IMR-90 (cell line): ENCODE measurements at regions not wholly inside any gene's neighbourhood (a gene's known extent, or its start where the extent isn't known, plus 50 kb on each side); places are given as distances from the start of the nearest gene placed in this dataset.

Source experiments
- ATAC-seq: fragments of 200-7000 bp; cut with Tn5 transposase; 2 replicates; pipeline ENCODE4 v1.9.1; 2020; ENCODE audit warnings: low read depth, mild to moderate bottlenecking, moderate library complexity
- BruUV-seq: library from RNA; stranded (reverse); fragments of 400-500 nt; replicated peaks from 2 replicates; lab custom pipeline; 2021; lab: Mats Ljungman, UMichigan
- CTCF ChIA-PET: fragments of 300-600 bp; formaldehyde crosslinking; extraction: SDS; loops from one replicate; lab custom pipeline; 2021; ENCODE audit warnings: antibody characterized with exemption; lab: Yijun Ruan, JAX
- POLR2A ChIA-PET: fragments of 300-600 bp; sonication (Branson Sonifier 250); formaldehyde crosslinking; loops from one replicate; lab custom pipeline; 2022; ENCODE audit warnings: antibody characterized with exemption; ENCODE audit not compliant: unreplicated experiment; lab: Charles Lee
- DNase-seq: peaks from one replicate; pipeline ENCODE4 v3.0.0; 2013
- H2AFZ ChIP-seq: replicated peaks from 2 replicates; pipeline ENCODE3; 2013; ENCODE audit warnings: low read length, mild to moderate bottlenecking; ENCODE audit not compliant: poor library complexity
- H2AK5ac ChIP-seq: 2 replicates; pipeline ENCODE4 v1.6.1; 2013; ENCODE audit warnings: low read depth, low read length, inconsistent platforms
- H2AK9ac ChIP-seq: replicated peaks from 2 replicates; pipeline ENCODE3; 2013; ENCODE audit warnings: mild to moderate bottlenecking, low read depth, low read length, moderate library complexity; ENCODE audit not compliant: poor library complexity
- H2BK120ac ChIP-seq: 2 replicates; pipeline ENCODE4 v1.6.1; 2013; ENCODE audit warnings: low read depth, low read length, inconsistent platforms
- H2BK15ac ChIP-seq: 3 replicates; pipeline ENCODE4 v1.6.1; 2013; ENCODE audit warnings: low read depth, low read length, inconsistent platforms
- H2BK20ac ChIP-seq: 2 replicates; pipeline ENCODE4 v1.6.1; 2013; ENCODE audit warnings: low read depth, mild to moderate bottlenecking, inconsistent platforms, low read length, moderate library complexity
- H2BK5ac ChIP-seq: 2 replicates; pipeline ENCODE4 v1.6.1; 2013; ENCODE audit warnings: mild to moderate bottlenecking, low read depth, low read length, inconsistent platforms; ENCODE audit not compliant: poor library complexity, severe bottlenecking
- H3K14ac ChIP-seq: replicated peaks from 2 replicates; pipeline ENCODE4 v1.6.1; 2013; ENCODE audit warnings: low read depth, low read length, inconsistent platforms
- H3K18ac ChIP-seq: 2 replicates; pipeline ENCODE4 v1.6.1; 2013; ENCODE audit warnings: low read depth, low read length, control low read depth
- H3K23ac ChIP-seq: 2 replicates; pipeline ENCODE4 v1.6.1; 2013; ENCODE audit warnings: low read depth, low read length, inconsistent platforms
- H3K27ac ChIP-seq: 2 replicates; pipeline ENCODE4 v1.5.1; 2013; ENCODE audit warnings: mild to moderate bottlenecking, control low read depth, low read length; ENCODE audit not compliant: insufficient read depth
- H3K27me3 ChIP-seq: 2 replicates; pipeline ENCODE4 v1.6.1; 2013; ENCODE audit warnings: low read length; ENCODE audit not compliant: control insufficient read depth, insufficient read depth
- H3K36me3 ChIP-seq: 2 replicates; pipeline ENCODE4 v1.6.1; 2013; ENCODE audit warnings: low read length, mixed read lengths; ENCODE audit not compliant: control insufficient read depth, insufficient read depth
- H3K4ac ChIP-seq: 2 replicates; pipeline ENCODE4 v1.6.1; 2013; ENCODE audit warnings: low read depth, low read length, inconsistent platforms
- H3K4me1 ChIP-seq: 2 replicates; pipeline ENCODE4 v1.6.1; 2013; ENCODE audit warnings: low read length, mixed read lengths; ENCODE audit not compliant: control insufficient read depth, insufficient read depth
- H3K4me2 ChIP-seq: 2 replicates; pipeline ENCODE4 v1.6.1; 2013; ENCODE audit warnings: low read depth, mild to moderate bottlenecking, control low read depth, low read length, moderate library complexity
- H3K4me3 ChIP-seq: 2 replicates; pipeline ENCODE4 v1.5.1; 2013; ENCODE audit warnings: low read depth, mild to moderate bottlenecking, control low read depth, low read length, moderate library complexity; ENCODE audit not compliant: insufficient read depth
- H3K56ac ChIP-seq: 2 replicates; pipeline ENCODE4 v1.6.1; 2013; ENCODE audit warnings: low read length, inconsistent platforms; ENCODE audit not compliant: insufficient read depth; ENCODE audit errors: extremely low read depth
- H3K79me1 ChIP-seq, 2 experiments: 2 replicates each; pipeline ENCODE4 v1.6.1; 2013; ENCODE audit warnings: low read length in 2 of 2, inconsistent platforms in 1 of 2, low read depth in 1 of 2
- H3K9ac ChIP-seq: 2 replicates; pipeline ENCODE4 v1.6.1; 2013; ENCODE audit warnings: low read depth, low read length, control low read depth
- H3K9me1 ChIP-seq: 2 replicates; pipeline ENCODE4 v1.6.1; 2013; ENCODE audit warnings: low read length, inconsistent platforms; ENCODE audit not compliant: insufficient read depth
- H3K9me3 ChIP-seq: 2 replicates; pipeline ENCODE4 v1.6.1; 2013; ENCODE audit warnings: low read length; ENCODE audit not compliant: control insufficient read depth, insufficient read depth
- H4K20me1 ChIP-seq: 2 replicates; pipeline ENCODE4 v1.6.1; 2013; ENCODE audit warnings: low read length, inconsistent platforms; ENCODE audit not compliant: insufficient read depth
- H4K5ac ChIP-seq: 2 replicates; pipeline ENCODE4 v1.6.1; 2013; ENCODE audit warnings: mild to moderate bottlenecking, low read depth, low read length, control low read depth
- H4K8ac ChIP-seq, 2 experiments: 2 replicates each; pipeline ENCODE4 v1.6.1; 2013; ENCODE audit warnings: low read depth in 2 of 2, low read length in 2 of 2, control low read depth in 1 of 2, inconsistent platforms in 1 of 2
- H4K91ac ChIP-seq: 2 replicates; pipeline ENCODE4 v1.6.1; 2013; ENCODE audit warnings: low read depth, low read length, inconsistent platforms; ENCODE audit not compliant: insufficient read depth
- CTCF ChIP-seq: conservative IDR thresholded peaks from 2 replicates; pipeline ENCODE4 v1.5.1; 2012; ENCODE audit warnings: mild to moderate bottlenecking, low read depth, low read length, improper control_type of control experiment
- MAFK ChIP-seq: IDR thresholded peaks from 2 replicates; pipeline ENCODE4 v1.6.1; 2012; ENCODE audit warnings: low read depth, low read length, improper control_type of control experiment
- dilution Hi-C: fragments of 300-500 bp; cut with HindIII; formaldehyde crosslinking; loops from one replicate; pipeline ENCODE4 v1.14.3; 2018; ENCODE audit warnings: low sequenced_read_pairs; ENCODE audit not compliant: unreplicated experiment
- in situ Hi-C: fragments of 300-500 bp; cut with MboI; formaldehyde crosslinking; loops from 3 replicates; pipeline ENCODE4 v1.14.3; 2019; ENCODE audit warnings: low sequenced_read_pairs, inconsistent platforms, mixed read lengths
- intact Hi-C: fragments of 100-400 bp; cut with micrococcal nuclease; formaldehyde crosslinking; loops from 2 replicates; pipeline ENCODE4 v1.10.0; 2022

DNA sequence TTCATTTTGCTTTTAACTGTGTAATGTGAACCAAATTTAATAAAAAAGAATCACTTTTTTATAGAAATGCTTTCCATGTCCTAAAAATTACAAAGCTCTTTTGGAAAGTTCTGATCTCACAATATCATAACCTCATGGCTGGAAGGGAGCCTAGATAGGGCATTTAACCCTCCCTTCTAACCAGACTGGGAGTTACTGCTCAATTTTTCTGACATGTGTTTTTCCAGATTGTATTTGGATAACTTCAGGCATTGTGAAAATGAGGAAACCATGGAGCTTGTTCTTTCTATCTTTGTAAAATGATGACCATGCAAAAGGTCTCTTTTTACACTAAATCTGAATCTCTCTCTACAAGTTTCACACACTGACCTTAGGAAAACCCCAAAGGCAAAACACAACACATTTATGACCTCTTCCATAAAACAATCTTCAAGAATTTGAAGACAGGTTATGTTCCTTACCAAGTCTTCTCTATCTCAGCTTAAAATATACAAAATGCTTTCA, 508.8 kb downstream of the DIPK2A start:
- BruUV-seq: no TSS peak
- Histone ChIP-seq H2BK15ac (no peak overlapping the region), H3K36me3 (no peaks in the 10 kb centered on the region), H3K27ac (no peak overlapping the region), H3K56ac (no peak overlapping the region), H3K9me3 (no peaks in the 10 kb centered on the region), H3K79me1 (no peaks in the 10 kb centered on the region), H2AK9ac (no peak overlapping the region), H2AFZ (no peak overlapping the region), H3K4me3 (no peak overlapping the region), H3K27me3 (no peaks in the 10 kb centered on the region), H4K20me1 (no peaks in the 10 kb centered on the region), H3K23ac (no peak overlapping the region), H2AK5ac (no peak overlapping the region), H2BK120ac (no peak overlapping the region), H4K8ac (no peak overlapping the region), H2BK20ac (no peak overlapping the region), H3K4ac (no peak overlapping the region), H3K4me2 (no peak overlapping the region), H3K14ac (no peak overlapping the region), H3K4me1 (no peaks in the 10 kb centered on the region), H4K91ac (no peak overlapping the region), H3K9me1 (no peaks in the 10 kb centered on the region), H3K18ac (no peak overlapping the region), H4K5ac (no peak overlapping the region), H2BK5ac (no peak overlapping the region), H3K9ac (no peak overlapping the region)
- DNase-seq (no peak), ATAC-seq (no peak)
- TF ChIP-seq MAFK: peak; percentile 40
- TF ChIP-seq CTCF: no peak
- CTCF ChIA-PET: interaction anchor here (1.3 kb wide), 1 partner anchor 9 kb away, joined by 3 read pairs; no protein-coding TSS in a partner anchor
- intact Hi-C loops (no loop called here), dilution Hi-C loops (no loop called here), in situ Hi-C loops (no loop called here)
- POLR2A ChIA-PET: no interaction called here
